ENCODE measurements at regions not wholly inside any gene's neighbourhood (a gene's known extent, or its start where the extent isn't known, plus 50 kb on each side); places are given as distances from the start of the nearest gene placed in this dataset.

DNA sequence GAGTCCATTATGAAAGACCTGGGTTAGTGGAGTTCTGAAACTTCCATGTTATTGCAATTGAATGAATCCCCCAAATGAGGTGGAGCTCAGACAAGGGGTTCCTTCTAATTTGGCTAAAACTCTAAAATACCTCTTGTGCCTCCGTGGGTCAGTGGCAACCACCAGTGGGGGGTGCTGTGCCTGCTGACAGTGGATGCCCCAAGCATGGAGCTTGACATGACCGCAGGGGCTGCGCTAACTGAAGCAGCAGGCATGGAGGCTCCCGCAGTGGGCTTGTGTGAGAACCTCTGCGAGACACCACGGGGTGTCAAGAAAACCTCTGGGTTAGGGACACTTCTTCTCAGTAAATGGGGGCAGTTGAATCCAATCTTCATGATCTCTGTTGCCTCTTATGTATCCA, 200.5 kb downstream of the DRD1 start:
- H3K4me3 Mint-ChIP-seq: no peak overlapping the region
- H3K36me3 Mint-ChIP-seq (ENCODE audit: low read depth): no peaks in the 10 kb centered on the region
- H3K27ac Mint-ChIP-seq: no peak overlapping the region
- intact Hi-C loops (cut with micrococcal nuclease): no loop called here
- DNase-seq (ENCODE audit: low spot score): no peak
- peaks cover 6% of the 10 kb centered on the region for H3K4me1 Mint-ChIP-seq (ENCODE audit: low read depth)
- no peaks in the 10 kb centered on the region for H3K9me3 Mint-ChIP-seq
- peaks cover 3% of the 10 kb centered on the region for H3K27me3 Mint-ChIP-seq (ENCODE audit: insufficient read depth)

GRCh38 chr5:175242207-175242606, 201.8 kb downstream of the DRD1 start:
- Mint-ChIP-seq H3K27ac (no peak overlapping the region), H3K27me3 (ENCODE audit: insufficient read depth) (peaks cover 3% of the 10 kb centered on the region), H3K4me1 (ENCODE audit: low read depth) (peaks cover 6% of the 10 kb centered on the region), H3K36me3 (ENCODE audit: low read depth) (no peaks in the 10 kb centered on the region), H3K9me3 (no peaks in the 10 kb centered on the region), H3K4me3 (no peak overlapping the region)
- intact Hi-C loops (cut with micrococcal nuclease): no loop called here
- DNase-seq (ENCODE audit: low spot score): no peak

DNA sequence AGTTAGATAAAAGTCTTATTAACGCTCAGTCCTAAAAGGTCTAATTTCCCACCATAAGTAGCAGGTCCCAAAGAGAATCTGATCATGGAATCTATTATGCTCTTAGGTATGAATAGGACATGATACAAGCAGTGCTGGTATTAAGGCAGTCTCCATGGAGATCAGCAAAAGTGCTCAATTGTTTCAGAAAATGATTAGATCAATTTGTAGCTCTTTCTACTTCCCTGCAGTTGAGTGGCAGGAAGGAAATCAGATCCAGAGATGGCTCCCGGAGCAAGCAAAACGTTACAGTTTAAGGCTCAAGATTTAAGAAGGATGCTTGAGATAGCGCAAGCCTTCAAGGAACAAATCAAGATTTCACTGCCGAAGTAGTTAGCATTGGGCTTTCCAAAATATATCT, 205.7 kb downstream of the DRD1 start:
- H3K4me3 Mint-ChIP-seq: no peak overlapping the region
- DNase-seq (ENCODE audit: low spot score): no peak
- H3K27ac Mint-ChIP-seq: no peak overlapping the region
- intact Hi-C loops (cut with micrococcal nuclease): no loop called here
- no peaks in the 10 kb centered on the region for H3K4me1 Mint-ChIP-seq (ENCODE audit: low read depth)
- H3K36me3 Mint-ChIP-seq (ENCODE audit: low read depth): no peaks in the 10 kb centered on the region
- no peaks in the 10 kb centered on the region for H3K9me3 Mint-ChIP-seq
- peaks cover 2% of the 10 kb centered on the region for H3K27me3 Mint-ChIP-seq (ENCODE audit: insufficient read depth)

DNA sequence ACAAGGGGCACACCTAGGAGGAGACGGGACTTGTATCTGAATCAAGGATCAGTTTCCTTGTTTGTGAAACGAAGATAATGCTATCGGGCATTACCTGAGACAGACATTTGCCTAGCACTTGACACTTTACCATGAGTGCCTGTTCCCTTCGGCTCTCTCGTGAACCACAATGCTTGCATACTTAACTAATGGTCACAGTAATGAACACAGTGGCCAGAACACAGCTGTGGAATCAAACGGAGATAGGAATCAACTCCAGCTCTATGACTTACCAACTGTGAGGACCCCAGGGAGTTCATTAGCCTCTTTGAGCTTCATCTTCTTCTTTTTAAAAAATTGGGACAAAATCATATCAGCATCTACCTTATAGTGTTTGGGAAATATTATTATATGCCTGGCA, 207.8 kb downstream of the DRD1 start:
- Mint-ChIP-seq H3K36me3 (ENCODE audit: low read depth) (no peaks in the 10 kb centered on the region), H3K4me3 (no peak overlapping the region)

DNA sequence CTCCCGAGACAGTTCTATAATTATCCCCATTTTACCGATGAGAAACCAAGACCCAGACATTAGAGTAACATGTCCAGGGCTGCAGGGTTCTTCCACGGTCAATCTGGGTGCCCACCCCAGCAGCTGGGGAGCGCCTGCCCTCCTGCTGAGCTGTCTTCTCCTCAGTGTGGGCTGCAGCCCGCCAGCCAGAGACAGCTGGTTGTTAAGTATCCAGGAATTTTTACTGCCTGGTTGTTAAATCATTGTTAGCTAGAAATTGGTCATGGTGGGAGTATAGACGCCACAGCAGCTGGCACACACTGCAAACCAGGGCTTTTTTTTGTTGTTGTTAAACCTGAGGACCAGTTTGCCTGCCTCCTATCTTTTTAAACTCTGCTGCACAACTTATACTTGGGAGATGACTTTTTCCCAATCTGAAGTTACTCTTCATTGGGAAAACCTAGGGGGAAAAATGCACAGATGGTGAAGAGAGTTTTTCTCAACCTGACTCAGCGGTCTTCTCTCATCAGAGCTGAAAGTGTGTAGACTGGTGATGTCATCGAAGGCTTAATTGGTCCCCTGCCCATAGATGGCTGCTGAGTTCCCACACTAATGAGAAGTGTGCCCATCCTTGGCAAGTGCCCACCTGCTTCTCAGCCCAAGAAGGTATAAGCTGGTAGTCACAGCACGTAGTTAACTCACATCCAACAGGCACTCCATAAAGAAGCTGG, 208.6 kb downstream of the DRD1 start:
- intact Hi-C loops (cut with micrococcal nuclease): no loop called here
- no peaks in the 10 kb centered on the region for H3K9me3 Mint-ChIP-seq
- H3K4me3 Mint-ChIP-seq: no peak overlapping the region

More for the DNA sequence above, 207.8 kb downstream of the DRD1 start:
- Mint-ChIP-seq H3K27me3 (ENCODE audit: insufficient read depth) (peaks cover 2% of the 10 kb centered on the region), H3K9me3 (no peaks in the 10 kb centered on the region), H3K27ac (no peak overlapping the region), H3K4me1 (ENCODE audit: low read depth) (no peaks in the 10 kb centered on the region)
- intact Hi-C loops (cut with micrococcal nuclease): no loop called here
- no peak for DNase-seq (ENCODE audit: low spot score)

GRCh38 chr5:175230299-175230698, 213.7 kb downstream of the DRD1 start:
- Mint-ChIP-seq H3K27me3 (ENCODE audit: insufficient read depth) (no peaks in the 10 kb centered on the region), H3K4me1 (ENCODE audit: low read depth) (no peaks in the 10 kb centered on the region), H3K36me3 (ENCODE audit: low read depth) (no peaks in the 10 kb centered on the region), H3K9me3 (no peaks in the 10 kb centered on the region), H3K27ac (no peak overlapping the region), H3K4me3 (no peak overlapping the region)
- intact Hi-C loops (cut with micrococcal nuclease): no loop called here
- no peak for DNase-seq (ENCODE audit: low spot score)

More for the DNA sequence above, 208.6 kb downstream of the DRD1 start:
- Mint-ChIP-seq H3K36me3 (ENCODE audit: low read depth) (no peaks in the 10 kb centered on the region), H3K27me3 (ENCODE audit: insufficient read depth) (peaks cover 2% of the 10 kb centered on the region), H3K4me1 (ENCODE audit: low read depth) (no peaks in the 10 kb centered on the region), H3K27ac (no peak overlapping the region)
- DNase-seq (ENCODE audit: low spot score): no peak

- H3K36me3 Mint-ChIP-seq (ENCODE audit: low read depth): no peaks in the 10 kb centered on the region
- no peaks in the 10 kb centered on the region for H3K27me3 Mint-ChIP-seq (ENCODE audit: insufficient read depth)
- no peak overlapping the region for H3K4me3 Mint-ChIP-seq
- intact Hi-C loops (cut with micrococcal nuclease): no loop called here
- H3K27ac Mint-ChIP-seq: no peak overlapping the region
- no peaks in the 10 kb centered on the region for H3K4me1 Mint-ChIP-seq (ENCODE audit: low read depth)
- DNase-seq (ENCODE audit: low spot score): no peak
- no peaks in the 10 kb centered on the region for H3K9me3 Mint-ChIP-seq
Observed at GRCh38 chr5:175226506-175226905, 217.5 kb downstream of the DRD1 start.

DNA sequence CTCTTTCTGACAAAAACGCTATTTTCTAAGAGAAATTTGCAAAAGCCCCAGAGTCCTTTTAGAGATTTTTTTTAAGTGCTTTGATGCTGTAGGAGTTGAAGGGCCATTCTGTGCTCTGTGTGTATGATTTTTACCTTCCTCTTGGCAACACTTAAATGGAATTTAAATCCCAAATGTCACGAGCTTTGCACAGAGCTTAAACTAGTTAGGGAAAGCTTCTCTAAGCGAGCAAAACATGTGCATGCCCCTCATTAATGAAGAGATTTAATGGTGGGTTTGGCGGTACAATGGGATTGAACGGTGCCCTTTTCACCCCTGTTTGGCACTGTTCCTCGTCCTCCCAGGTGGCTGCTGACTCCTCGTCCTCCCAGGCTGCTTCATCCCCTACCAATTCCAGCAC, 220.7 kb downstream of the DRD1 start:
- peaks cover 6% of the 10 kb centered on the region for H3K27me3 Mint-ChIP-seq (ENCODE audit: insufficient read depth)
- H3K27ac Mint-ChIP-seq: no peak overlapping the region
- intact Hi-C loops (cut with micrococcal nuclease): no loop called here
- H3K36me3 Mint-ChIP-seq (ENCODE audit: low read depth): no peaks in the 10 kb centered on the region
- H3K9me3 Mint-ChIP-seq: no peaks in the 10 kb centered on the region
- no peaks in the 10 kb centered on the region for H3K4me1 Mint-ChIP-seq (ENCODE audit: low read depth)
- DNase-seq (ENCODE audit: low spot score): no peak
- H3K4me3 Mint-ChIP-seq: no peak overlapping the region

GRCh38 chr5:175222621-175223020, 221.4 kb downstream of the DRD1 start:
- Mint-ChIP-seq H3K4me1 (ENCODE audit: low read depth) (no peaks in the 10 kb centered on the region), H3K4me3 (no peak overlapping the region), H3K27me3 (ENCODE audit: insufficient read depth) (peaks cover 6% of the 10 kb centered on the region), H3K27ac (no peak overlapping the region), H3K36me3 (ENCODE audit: low read depth) (no peaks in the 10 kb centered on the region), H3K9me3 (no peaks in the 10 kb centered on the region)
- DNase-seq (ENCODE audit: low spot score): no peak
- intact Hi-C loops (cut with micrococcal nuclease): no loop called here

DNA sequence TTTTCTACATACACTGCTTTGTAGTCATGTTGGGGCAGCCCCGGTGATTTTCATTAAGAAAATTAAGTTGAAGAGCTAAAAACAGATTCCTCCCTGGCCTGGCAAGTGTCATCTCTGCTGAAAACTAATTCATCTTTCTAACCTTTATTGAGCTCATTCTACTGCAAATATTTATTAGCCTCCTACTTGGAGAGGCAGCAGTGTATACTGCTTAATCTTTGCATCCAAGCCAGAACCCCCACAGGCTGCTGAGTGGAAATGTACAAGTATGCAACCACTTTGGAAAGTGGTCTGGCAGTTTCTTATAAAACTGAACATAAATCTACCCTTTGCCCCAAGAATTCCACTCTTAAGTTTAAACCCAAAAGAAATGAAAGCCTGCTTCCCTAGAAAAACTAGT, 223.4 kb downstream of the DRD1 start:
- Mint-ChIP-seq H3K36me3 (ENCODE audit: low read depth) (no peaks in the 10 kb centered on the region), H3K9me3 (no peaks in the 10 kb centered on the region), H3K4me1 (ENCODE audit: low read depth) (no peaks in the 10 kb centered on the region), H3K27ac (no peak overlapping the region), H3K4me3 (no peak overlapping the region), H3K27me3 (ENCODE audit: insufficient read depth) (peaks cover 6% of the 10 kb centered on the region)
- intact Hi-C loops (cut with micrococcal nuclease): no loop called here
- DNase-seq (ENCODE audit: low spot score): no peak

GRCh38 chr5:175219366-175219765, 224.6 kb downstream of the DRD1 start:
- DNase-seq (ENCODE audit: low spot score): no peak
- Mint-ChIP-seq H3K36me3 (ENCODE audit: low read depth) (no peaks in the 10 kb centered on the region), H3K9me3 (no peaks in the 10 kb centered on the region), H3K27me3 (ENCODE audit: insufficient read depth) (peaks cover 6% of the 10 kb centered on the region), H3K4me1 (ENCODE audit: low read depth) (no peaks in the 10 kb centered on the region), H3K27ac (no peak overlapping the region), H3K4me3 (no peak overlapping the region)
- intact Hi-C loops (cut with micrococcal nuclease): no loop called here

DNA sequence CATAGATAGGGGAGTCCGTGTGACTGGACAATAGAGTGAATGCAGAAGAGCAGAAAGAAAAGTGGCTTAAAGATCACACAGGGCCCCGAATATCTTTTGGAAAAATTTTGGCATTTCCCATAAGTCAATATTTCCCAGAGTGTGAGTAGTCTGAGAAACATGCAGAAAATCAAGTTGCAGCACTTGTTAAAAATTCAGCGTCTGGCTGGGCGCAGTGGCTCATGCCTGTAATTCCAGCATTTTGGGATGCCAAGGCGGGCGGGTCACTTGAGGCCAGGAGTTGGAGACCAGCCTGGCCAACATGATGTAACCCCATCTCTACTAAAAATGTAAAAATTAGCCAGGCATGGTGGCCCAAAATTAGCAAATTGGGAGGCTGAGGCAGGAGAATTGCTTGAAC, 227.0 kb downstream of the DRD1 start:
- Mint-ChIP-seq H3K4me1 (ENCODE audit: low read depth) (no peaks in the 10 kb centered on the region), H3K36me3 (ENCODE audit: low read depth) (no peaks in the 10 kb centered on the region), H3K9me3 (no peaks in the 10 kb centered on the region), H3K4me3 (no peak overlapping the region), H3K27ac (no peak overlapping the region), H3K27me3 (ENCODE audit: insufficient read depth) (peaks cover 8% of the 10 kb centered on the region)
- intact Hi-C loops (cut with micrococcal nuclease): no loop called here
- DNase-seq (ENCODE audit: low spot score): no peak

GRCh38 chr5:175215906-175216305, 228.1 kb downstream of the DRD1 start:
- Mint-ChIP-seq H3K27me3 (ENCODE audit: insufficient read depth) (peaks cover 7% of the 10 kb centered on the region), H3K27ac (no peak overlapping the region)

GRCh38 chr5:175214152-175214551, 229.8 kb downstream of the DRD1 start:
- Mint-ChIP-seq H3K27me3 (ENCODE audit: insufficient read depth) (peaks cover 2% of the 10 kb centered on the region), H3K4me1 (ENCODE audit: low read depth) (no peaks in the 10 kb centered on the region), H3K36me3 (ENCODE audit: low read depth) (no peaks in the 10 kb centered on the region), H3K4me3 (no peak overlapping the region), H3K9me3 (no peaks in the 10 kb centered on the region), H3K27ac (no peak overlapping the region)
- DNase-seq (ENCODE audit: low spot score): no peak
- intact Hi-C loops (cut with micrococcal nuclease): no loop called here

More at GRCh38 chr5:175215906-175216305, 228.1 kb downstream of the DRD1 start:
- no peak overlapping the region for H3K4me3 Mint-ChIP-seq
- no peaks in the 10 kb centered on the region for H3K4me1 Mint-ChIP-seq (ENCODE audit: low read depth)
- H3K9me3 Mint-ChIP-seq: no peaks in the 10 kb centered on the region
- H3K36me3 Mint-ChIP-seq (ENCODE audit: low read depth): no peaks in the 10 kb centered on the region
- no peak for DNase-seq (ENCODE audit: low spot score)
- intact Hi-C loops (cut with micrococcal nuclease): no loop called here

All from activated T-helper 1 cell treated with anti-CD3 and anti-CD28 coated beads, Interleukin-12 subunit alpha, Interleukin-12 subunit beta, Interleukin-2, Interleukin-4 antibody, amounts not matched to agents 30 ng/mL and 10 ng/mL and 1 ng/mL, durations not matched to agents 14 hours and 24 hours and 36 hours (primary cell).